HL-60 (cell line): ENCODE measurements at regions not wholly inside any gene's neighbourhood (a gene's known extent, or its start where the extent isn't known, plus 50 kb on each side); places are given as distances from the start of the nearest gene placed in this dataset.
"Not testable (repeated sequence)": the region's sequence is repeated elsewhere in the genome, so short reads cannot be mapped to it uniquely, and the experiment has no call there.

ENCODE experiments used
- GABPA ChIP-seq: IDR thresholded peaks from 2 replicates; pipeline ENCODE4 v1.6.1; 2012; ENCODE audit warnings: low read depth
- POLR2AphosphoS5 ChIP-seq: IDR thresholded peaks from 2 replicates; pipeline ENCODE4 v1.6.1; 2012; ENCODE audit warnings: low read depth
- TF ChIP-seq, protein P1 (sequence below): IDR thresholded peaks from one replicate; pipeline ENCODE4 v1.5.1; 2011; ENCODE audit warnings: low read length, control low read depth, inconsistent platforms; ENCODE audit not compliant: insufficient read depth
- TF ChIP-seq, protein P2 (sequence below): IDR thresholded peaks from 2 replicates; pipeline ENCODE4 v1.6.1; 2012; ENCODE audit warnings: low read depth; ENCODE audit not compliant: insufficient replicate concordance

DNA sequence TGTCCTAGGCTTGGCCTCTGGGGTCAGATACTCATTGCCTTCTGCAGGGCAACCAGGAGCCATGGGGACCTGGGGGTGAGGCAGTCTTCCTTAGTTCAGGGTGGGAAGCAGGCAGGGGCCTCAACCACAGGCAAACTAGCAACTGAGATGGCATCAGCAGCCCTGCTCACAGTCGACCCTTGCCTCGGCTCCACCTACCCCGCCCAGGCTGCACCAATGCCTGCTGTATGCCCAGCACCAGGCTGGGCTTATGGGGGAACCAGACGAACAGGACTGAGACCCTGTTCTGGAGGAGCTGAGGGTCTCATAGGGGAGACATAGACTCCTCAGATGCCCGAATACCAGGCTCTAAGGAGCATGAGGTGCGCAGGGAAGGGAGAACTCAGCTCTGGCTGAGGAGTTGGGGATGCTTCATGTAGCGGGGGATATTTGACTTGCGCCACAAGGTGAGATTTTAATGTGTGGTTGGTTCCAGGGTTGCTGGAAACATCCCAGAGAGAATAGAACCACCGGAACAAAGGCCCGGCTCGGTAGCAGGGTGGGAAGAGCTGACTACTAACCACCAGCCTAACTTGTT is 78.4 kb upstream of the GOLGA6L4 start:
- TF ChIP-seq, protein P1, sequence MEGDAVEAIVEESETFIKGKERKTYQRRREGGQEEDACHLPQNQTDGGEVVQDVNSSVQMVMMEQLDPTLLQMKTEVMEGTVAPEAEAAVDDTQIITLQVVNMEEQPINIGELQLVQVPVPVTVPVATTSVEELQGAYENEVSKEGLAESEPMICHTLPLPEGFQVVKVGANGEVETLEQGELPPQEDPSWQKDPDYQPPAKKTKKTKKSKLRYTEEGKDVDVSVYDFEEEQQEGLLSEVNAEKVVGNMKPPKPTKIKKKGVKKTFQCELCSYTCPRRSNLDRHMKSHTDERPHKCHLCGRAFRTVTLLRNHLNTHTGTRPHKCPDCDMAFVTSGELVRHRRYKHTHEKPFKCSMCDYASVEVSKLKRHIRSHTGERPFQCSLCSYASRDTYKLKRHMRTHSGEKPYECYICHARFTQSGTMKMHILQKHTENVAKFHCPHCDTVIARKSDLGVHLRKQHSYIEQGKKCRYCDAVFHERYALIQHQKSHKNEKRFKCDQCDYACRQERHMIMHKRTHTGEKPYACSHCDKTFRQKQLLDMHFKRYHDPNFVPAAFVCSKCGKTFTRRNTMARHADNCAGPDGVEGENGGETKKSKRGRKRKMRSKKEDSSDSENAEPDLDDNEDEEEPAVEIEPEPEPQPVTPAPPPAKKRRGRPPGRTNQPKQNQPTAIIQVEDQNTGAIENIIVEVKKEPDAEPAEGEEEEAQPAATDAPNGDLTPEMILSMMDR: not testable (repeated sequence)
- TF ChIP-seq POLR2AphosphoS5, GABPA: not testable (repeated sequence)
- TF ChIP-seq, protein P2, sequence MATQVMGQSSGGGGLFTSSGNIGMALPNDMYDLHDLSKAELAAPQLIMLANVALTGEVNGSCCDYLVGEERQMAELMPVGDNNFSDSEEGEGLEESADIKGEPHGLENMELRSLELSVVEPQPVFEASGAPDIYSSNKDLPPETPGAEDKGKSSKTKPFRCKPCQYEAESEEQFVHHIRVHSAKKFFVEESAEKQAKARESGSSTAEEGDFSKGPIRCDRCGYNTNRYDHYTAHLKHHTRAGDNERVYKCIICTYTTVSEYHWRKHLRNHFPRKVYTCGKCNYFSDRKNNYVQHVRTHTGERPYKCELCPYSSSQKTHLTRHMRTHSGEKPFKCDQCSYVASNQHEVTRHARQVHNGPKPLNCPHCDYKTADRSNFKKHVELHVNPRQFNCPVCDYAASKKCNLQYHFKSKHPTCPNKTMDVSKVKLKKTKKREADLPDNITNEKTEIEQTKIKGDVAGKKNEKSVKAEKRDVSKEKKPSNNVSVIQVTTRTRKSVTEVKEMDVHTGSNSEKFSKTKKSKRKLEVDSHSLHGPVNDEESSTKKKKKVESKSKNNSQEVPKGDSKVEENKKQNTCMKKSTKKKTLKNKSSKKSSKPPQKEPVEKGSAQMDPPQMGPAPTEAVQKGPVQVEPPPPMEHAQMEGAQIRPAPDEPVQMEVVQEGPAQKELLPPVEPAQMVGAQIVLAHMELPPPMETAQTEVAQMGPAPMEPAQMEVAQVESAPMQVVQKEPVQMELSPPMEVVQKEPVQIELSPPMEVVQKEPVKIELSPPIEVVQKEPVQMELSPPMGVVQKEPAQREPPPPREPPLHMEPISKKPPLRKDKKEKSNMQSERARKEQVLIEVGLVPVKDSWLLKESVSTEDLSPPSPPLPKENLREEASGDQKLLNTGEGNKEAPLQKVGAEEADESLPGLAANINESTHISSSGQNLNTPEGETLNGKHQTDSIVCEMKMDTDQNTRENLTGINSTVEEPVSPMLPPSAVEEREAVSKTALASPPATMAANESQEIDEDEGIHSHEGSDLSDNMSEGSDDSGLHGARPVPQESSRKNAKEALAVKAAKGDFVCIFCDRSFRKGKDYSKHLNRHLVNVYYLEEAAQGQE: not testable (repeated sequence)
